HTR-8/SVneo (cell line): ENCODE measurements at regions not wholly inside any gene's neighbourhood (a gene's known extent, or its start where the extent isn't known, plus 50 kb on each side); places are given as distances from the start of the nearest gene placed in this dataset.
"Not testable (repeated sequence)": the region's sequence is repeated elsewhere in the genome, so short reads cannot be mapped to it uniquely, and the experiment has no call there.

Source experiments
- DNase-seq: peaks from one replicate; pipeline ENCODE4 v3.0.0; 2011; ENCODE audit warnings: low spot score, mixed read lengths; ENCODE audit not compliant: insufficient read length
- FAIRE-seq: peaks from 2 replicates; lab custom pipeline; 2011; peaks lifted over from hg19 to GRCh38; lab: Jason Lieb, UNC

DNA sequence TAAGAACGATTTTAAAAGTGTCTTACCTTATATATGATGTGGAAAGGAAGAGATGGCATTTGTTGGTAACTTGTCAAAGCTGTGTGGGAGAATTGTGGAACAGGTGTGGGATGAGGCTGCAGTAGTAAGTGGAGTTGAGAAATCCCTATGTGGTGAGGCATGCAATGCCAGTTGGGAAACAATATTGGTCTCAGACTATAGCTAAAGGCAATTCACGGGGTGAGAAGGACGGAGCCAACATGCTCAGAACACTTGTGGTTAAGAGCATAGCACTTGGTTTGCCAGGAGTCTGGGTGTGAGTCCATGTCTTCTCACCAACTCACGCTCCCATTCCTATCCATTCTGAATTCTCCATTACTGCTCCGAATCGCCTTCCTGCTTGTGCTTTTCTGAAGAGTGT, 615.6 kb upstream of the ADAMTS9 start:
- FAIRE-seq, result no peak
- DNase-seq, result no peak

DNA sequence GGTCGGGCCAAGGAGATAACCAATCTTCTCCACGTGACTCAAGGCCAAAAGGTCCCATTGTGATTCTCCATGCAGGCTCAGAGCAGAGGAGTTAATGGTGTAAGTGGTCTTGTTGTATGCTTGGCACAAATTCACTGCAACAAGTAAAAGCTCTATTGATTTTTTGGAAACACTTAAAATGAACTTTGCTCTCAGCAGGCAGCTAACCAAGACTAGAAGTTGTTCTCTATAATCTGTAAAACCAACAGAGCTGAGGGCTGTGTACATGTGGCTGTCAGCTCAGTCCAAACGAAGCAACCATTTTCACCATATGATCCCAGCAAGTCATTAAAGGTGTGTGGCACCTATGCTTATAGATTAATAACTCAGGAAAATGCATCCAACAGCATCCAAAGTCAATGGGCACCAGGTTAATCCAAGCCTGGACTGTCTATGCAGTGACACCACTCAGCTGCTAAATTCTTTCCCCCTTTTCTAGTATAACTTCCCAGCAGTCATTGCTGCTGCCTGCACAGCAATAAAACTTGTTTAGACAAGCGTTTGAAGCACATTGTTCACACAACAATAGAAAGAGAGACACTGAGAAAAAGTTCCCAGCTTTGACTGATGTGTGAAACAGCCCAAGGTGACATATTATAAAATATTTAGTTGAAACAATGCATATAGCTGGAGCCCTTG, 603.8 kb upstream of the ADAMTS9 start:
- no peak for FAIRE-seq
- DNase-seq, result no peak

DNA sequence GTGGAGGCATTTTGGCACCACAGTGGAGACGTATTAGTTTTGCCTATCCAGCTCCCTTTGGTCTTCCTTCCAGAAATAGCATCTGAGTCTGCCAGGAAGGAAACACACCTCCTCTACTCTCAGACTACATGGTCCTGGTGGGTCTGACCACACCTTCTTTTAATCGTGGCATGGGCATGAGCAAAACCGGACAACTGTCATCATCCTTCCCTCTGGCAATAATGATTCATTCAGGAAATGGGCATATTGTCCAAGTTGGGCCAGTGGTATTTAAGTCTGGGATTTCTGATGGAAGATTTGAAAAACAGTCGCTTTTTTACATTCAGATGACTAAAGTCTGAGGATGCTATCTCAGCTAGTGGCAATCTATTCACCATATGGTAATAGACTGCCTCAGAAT, 601.0 kb upstream of the ADAMTS9 start:
- FAIRE-seq, result no peak
- no peak for DNase-seq

DNA sequence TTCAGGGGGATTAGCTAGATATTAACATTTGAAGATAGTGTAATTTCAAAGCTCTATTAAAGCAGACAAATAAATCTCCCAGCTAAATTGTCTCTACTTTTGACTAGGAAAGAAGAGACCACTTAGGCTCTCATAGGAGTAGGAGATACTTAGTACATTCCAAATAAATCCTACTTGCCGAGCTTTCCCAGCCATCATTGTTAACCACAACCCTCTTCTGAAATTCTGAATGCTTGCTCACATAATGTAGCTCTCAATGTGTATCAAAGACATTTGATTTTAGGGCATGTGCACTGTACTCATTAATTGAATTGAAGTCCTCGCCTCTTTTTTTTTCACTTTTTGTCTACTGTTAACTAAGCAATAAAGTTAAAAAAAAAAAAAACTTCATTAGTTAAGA, 598.2 kb upstream of the ADAMTS9 start:
- no peak for FAIRE-seq
- no peak for DNase-seq

DNA sequence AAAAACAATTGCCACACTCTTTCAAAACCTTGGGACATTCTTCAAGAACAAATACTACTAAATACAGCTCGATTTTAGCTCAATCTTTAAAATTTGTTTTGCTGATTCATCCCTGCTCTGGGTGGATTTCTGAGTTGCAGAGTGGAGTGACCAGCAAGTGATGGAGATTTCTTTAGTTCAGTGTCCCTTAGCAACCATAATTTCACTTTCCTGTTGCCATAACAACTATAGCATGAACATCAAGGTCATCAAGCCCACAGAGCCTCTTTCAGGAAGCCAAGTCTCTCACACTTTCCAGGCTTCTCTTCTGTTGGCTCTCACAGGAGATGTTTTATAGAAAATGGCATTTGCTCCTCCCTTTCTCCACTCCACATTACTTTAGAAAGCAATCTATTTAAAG, 597.2 kb upstream of the ADAMTS9 start:
- DNase-seq (no peak), FAIRE-seq (no peak)

DNA sequence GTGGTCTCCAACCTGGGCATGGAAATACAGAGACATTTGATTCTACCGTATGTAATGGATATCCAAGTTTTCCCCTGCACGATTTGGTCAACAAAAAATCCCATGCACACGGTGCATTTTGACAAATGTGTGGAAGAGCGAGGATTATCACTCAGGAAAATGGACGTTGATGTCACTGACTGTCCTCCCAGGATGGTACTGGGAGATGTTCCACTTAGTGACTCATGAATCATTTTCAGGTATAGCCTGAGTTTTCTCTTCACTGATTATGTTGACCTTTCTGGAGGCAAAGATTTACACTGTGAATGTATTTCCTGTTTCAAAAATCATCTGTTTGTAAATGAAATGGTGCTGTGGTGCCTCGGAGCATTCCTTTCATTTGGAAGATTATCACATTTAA, 596.7 kb upstream of the ADAMTS9 start:
- DNase-seq (no peak), FAIRE-seq (no peak)

DNA sequence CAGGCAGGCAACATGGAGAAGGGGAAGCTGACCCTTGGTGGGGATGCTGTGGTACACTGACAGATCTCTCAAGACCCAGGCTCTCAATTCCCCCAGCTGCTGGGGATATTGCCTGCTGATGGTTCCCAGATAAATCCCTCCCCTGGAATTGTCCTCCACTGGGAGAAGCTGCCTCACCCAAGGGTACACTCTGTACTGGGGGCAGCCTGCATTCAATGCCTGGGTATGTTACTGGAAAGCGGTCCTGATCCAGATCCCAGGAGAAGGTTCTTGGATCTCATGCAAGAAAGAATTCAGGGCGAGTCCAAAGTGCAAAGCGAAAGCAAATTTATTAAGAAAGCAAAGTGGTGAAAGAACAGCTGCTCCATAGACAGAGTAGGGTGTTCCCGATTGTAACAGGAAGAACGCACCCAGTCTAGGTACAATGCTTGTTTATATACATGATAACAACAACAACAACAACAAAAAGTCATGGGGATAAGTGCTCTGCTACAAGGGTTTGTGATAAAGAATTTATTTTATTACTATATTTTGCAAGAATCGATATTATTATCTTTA, 591.5 kb upstream of the ADAMTS9 start:
- DNase-seq (no peak), FAIRE-seq (no peak)

DNA sequence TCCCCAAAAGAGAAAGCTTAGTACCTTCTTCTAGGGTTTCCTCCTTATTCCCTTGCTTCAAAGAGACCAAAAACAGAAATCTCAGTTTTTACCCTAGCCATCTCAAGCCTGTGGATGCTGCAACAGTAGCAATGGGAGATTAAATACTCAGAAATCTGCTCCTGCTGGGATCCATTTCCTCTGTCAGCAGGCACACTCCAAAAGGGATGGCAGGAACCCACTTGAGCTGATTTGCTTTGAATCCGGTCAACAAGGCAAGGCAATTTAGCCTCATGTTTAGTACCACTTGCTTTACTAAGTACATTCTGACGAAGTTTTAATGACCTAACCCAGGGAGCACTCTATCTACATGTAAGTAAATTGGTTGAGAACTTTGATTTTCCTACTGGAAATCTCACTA, 590.0 kb upstream of the ADAMTS9 start:
- DNase-seq (no peak), FAIRE-seq (no peak)

DNA sequence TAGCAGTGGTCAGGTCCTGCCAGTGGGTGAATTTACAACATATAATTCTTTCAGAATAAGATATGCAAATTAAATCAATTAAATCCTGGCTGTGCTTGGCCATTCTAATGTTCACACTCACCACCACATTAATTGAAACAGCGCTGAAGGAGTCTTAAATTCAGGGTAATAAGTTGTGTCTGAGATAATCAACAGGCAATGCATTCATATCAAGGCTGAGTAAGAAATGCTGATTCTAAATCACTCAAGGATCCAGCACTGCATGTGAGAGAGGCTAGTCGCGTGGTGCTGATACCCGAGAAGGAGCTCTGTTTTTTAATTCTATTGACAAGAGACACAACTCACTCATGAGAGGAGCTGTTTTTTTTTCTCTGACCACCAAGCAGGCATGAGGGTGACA, 588.8 kb upstream of the ADAMTS9 start:
- DNase-seq (no peak), FAIRE-seq (no peak)

DNA sequence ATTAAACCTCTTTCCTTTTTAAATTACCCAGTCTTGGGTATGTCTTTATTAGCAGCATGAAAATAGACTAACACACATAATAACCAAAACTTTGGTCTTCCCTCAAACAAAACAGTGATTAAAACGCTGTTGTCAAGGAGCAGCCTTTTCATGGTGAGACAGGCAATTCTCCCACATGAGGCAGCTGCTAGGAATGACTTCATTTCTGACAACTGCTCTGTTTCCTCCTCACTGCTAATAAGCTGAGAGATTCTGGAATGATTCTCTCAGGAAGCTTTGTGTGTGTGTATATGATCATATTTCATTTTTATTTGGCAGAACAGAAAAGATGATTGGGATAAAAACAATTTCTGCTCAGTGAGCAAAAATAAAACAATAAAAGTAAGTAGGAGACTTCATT, 580.6 kb upstream of the ADAMTS9 start:
- DNase-seq (no peak), FAIRE-seq (no peak)

DNA sequence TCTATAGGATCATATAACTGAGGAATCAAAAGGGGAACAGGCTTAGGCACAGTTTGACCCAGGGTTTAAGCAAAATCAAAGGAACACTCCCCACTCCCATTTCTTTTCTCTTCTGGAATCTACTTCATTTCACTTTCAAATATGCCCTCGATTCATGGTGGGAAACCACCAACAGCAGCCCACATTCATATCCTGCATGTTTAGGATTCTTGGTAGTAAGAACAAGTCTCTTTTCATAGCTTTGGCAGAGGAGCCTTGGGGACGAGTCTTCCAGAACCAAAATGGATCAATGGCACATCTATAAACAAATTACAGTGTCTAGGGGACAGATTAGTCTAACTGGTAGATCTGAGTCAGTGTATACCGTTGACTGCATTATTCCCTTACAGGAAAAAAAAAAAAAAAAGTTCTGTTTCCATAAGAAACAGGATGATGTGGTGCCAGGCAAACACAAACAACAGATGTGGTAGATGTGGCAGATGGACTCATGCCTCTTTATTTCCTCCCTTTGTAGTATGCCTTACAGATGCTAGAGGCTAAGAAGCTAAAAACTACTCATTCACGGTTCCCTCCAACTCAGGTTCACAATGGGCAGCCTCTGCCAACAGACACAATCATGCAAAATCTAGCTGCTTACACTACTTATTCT, 578.3 kb upstream of the ADAMTS9 start:
- FAIRE-seq (no peak), DNase-seq (no peak)

DNA sequence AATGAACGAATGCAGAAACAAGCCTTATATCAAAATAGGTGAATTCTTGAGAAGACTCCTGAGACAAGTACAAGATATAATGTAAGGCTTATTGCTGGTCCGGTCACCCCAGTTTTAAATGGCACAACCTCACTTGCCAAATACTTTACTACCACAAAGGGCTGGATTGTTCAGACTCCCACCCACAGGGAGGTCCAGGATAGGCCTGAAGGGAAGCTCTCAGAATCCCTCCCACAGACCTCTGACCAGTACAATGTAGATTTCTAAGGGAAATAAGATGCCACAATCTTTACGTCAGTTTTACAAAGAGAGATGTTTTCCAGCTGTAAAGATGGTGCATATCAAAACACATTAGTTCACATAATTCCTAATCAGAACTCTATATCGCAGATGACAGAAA, 577.7 kb upstream of the ADAMTS9 start:
- FAIRE-seq (no peak), DNase-seq (no peak)

DNA sequence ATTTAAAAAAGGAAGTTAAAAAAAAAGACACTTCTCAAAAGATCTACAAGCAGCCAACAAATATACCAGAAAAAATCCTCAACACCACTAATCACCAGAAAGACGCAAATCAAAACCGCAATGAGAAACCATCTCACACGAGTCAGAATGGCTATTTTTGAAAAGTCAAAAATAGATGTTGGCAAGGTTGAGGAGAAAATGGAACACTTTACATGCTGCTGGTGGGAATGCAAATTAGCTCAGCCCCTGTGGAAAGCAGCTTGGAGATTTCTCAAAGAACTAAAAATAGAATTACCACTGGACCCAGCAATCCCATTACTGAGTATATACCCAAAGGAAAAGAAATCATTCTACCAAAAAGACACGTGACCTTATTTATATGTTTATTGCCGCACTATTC, 574.7 kb upstream of the ADAMTS9 start:
- FAIRE-seq (no peak), DNase-seq (no peak)

DNA sequence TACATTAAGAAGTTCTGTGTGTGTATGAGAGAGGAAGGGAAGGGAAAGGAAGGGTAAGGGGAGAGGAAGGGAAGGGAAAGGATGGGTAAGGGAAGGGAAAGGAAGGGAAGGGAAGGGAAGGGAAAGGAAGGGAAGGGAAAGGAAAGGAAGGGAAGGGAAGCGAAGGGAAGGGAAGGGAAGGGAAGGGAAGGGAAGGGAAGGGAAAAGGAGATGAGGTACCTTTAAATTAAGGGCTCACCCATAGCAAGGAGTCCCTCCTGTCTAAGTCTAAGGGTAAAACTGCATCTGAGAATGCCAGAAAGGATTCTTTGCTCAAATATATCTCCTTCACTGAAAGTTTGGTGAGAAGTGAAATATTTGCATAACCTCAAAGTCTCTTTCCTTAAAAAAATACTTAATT, 572.1 kb upstream of the ADAMTS9 start:
- DNase-seq (no peak), FAIRE-seq (no peak)

DNA sequence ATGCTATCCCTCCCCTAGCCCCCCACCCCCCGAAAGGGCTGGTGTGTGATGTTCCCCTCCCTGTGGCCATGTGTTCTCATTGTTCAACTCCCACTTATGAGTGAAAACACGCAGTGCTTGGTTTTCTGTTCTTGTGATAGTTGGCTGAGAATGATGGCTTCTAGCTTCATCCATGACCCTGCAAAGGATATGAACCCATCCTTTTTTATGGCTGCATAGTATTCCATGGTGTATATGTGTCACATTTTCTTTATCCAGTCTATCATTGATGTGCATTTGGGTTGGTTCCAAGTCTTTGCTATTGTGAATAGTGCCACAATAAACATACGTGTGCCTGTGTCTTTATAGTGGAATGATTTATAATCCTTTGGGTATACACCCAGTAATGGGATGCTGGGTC, 565.1 kb upstream of the ADAMTS9 start:
- not testable (repeated sequence) for FAIRE-seq, DNase-seq

DNA sequence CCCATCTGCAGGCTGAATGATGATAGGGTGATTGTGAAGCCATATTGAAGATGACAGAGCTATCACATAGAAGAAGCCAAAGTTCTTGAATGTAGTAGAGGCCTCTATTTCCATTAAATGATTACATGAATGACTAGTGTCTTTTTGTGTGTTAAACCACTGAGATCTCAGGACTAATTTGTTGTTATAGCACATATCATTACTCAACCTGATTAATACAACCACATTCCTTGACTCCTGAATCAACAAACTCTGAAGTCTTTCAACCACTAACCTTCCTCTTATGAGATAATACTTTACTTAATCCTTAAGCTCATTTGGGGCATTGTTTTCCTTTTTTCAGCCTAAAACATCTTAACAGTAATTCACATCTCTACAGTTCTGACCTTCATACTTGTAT, 564.5 kb upstream of the ADAMTS9 start:
- DNase-seq (no peak), FAIRE-seq (no peak)

DNA sequence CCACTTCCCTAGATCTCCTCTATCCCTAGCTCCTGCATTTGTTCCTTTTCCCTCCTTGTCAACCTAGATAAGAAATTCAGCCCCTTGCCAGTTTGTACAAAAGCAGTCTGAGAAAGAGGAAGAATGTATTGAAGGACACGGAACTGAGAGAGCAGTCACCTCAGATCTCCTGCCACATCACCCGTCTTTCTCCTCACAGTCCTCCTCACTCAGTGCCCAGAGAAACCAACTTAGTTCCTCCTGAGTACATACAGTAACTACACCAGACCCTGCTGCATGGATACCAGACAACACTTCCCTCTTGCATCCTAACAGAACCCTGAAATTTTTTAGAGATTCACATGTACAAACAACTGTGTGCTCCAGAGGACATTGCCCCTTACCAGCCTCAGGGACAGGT, 563.6 kb upstream of the ADAMTS9 start:
- FAIRE-seq (no peak), DNase-seq (no peak)

DNA sequence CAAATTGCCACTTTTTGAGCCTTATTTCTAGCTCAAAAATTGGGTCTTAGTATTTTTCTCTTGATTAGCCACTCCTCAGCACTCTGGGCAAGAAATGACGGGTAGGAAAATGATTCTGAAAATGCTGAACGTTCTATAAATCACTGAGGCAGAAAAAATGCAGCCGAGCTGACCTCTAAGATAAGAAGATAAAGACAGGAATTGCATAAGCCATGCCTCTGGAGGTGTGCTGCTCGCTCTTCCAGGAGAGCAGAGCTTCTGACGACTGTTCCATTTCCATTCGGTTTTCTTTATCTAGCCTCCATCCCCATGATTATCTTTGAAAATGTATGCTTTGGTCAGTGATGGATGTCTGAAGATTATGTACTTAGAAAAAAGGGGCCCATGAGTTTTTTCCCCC, 558.8 kb upstream of the ADAMTS9 start:
- no peak for FAIRE-seq

DNA sequence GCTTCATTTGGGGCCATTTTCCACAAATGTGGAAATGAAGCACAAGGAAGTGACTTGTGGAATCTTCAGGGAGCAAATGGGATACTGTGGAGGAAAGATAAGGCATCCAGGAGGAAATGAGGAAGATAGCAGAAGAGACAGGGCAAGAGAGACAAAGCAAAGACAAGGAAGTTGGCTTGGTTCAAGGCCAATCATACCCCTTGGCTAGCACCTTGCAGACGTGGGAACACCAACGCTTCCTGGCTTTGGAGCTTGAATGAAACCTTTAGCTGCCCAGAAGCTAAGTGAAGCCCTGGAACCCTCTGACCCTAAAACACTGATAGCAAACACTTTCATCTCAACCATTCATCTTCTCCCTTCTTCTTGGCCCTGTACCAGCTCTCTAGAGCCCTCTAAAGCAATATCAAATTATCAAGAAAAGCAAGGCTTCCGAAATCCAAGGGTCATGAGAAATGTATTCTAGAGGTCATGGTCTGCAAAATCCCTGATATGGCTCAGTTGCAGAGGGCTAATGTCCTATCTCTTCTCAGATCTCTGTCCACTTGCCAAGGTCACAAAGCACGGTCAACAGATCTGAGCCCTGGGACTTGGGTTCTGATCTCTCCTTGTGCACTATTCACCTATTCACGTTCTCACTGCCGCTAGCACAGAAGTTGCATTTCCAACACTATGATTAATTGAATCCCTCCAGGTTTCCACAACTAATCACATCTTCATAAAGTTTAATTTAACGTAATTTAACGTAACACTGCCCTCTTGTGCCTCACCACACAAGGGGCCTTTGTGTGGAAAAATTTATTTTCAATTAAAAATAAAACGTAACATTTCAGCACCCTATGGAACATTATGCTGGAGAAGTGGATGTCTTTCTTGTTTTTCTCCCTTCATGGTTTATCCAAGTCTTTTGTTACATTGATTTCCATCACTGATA, 557.6 kb upstream of the ADAMTS9 start:
- no peak for FAIRE-seq
- DNase-seq, result no peak

More for the DNA sequence above, 558.8 kb upstream of the ADAMTS9 start:
- no peak for DNase-seq

DNA sequence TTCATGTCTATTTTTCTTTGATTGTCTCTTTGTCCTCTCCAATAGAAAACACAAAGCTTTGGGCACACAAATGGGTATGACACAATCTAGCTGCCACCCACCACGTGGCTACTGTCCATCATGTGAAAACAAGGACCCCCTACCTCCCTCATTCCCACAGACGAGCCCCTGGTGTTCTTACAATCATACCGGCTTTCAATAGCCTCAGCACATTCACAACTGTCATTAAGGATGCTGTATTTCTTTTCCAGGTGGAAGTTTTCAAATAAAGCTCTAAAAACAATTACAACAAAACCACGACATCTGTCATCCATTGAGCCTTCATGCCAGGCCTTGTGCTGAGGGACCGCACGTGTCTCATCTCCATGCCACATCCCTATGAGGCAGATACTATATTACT, 552.6 kb upstream of the ADAMTS9 start:
- no peak for DNase-seq
- FAIRE-seq, result no peak

DNA sequence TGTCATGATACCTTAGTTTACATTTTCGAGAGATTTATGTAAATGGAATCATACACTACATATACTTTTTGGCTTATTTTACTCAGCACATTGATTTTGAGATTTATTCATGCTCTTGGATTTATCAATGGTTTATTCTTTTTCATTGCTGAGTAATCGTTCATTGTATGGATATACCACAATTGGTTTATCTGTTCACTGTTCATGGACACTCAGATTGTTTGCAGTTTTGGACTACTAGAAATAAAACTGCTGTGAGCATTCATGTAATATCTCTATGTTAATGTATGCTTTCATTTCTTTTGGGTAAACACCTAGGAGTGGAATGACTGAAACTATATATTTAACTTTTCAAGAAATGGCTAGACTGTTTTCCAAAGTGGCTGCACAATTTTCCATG, 550.9 kb upstream of the ADAMTS9 start:
- FAIRE-seq (no peak), DNase-seq (no peak)
